IMR-90 (cell line): ENCODE measurements at regions not wholly inside any gene's neighbourhood (a gene's known extent, or its start where the extent isn't known, plus 50 kb on each side); places are given as distances from the start of the nearest gene placed in this dataset.

Source experiments
- ATAC-seq: fragments of 200-7000 bp; cut with Tn5 transposase; 2 replicates; pipeline ENCODE4 v1.9.1; 2020; ENCODE audit warnings: low read depth, mild to moderate bottlenecking, moderate library complexity
- BruUV-seq: library from RNA; stranded (reverse); fragments of 400-500 nt; replicated peaks from 2 replicates; lab custom pipeline; 2021; lab: Mats Ljungman, UMichigan
- CTCF ChIA-PET: fragments of 300-600 bp; formaldehyde crosslinking; extraction: SDS; loops from one replicate; lab custom pipeline; 2021; ENCODE audit warnings: antibody characterized with exemption; lab: Yijun Ruan, JAX
- POLR2A ChIA-PET: fragments of 300-600 bp; sonication (Branson Sonifier 250); formaldehyde crosslinking; loops from one replicate; lab custom pipeline; 2022; ENCODE audit warnings: antibody characterized with exemption; ENCODE audit not compliant: unreplicated experiment; lab: Charles Lee
- DNase-seq: peaks from one replicate; pipeline ENCODE4 v3.0.0; 2013
- H2AFZ ChIP-seq: replicated peaks from 2 replicates; pipeline ENCODE3; 2013; ENCODE audit warnings: low read length, mild to moderate bottlenecking; ENCODE audit not compliant: poor library complexity
- H2AK5ac ChIP-seq: 2 replicates; pipeline ENCODE4 v1.6.1; 2013; ENCODE audit warnings: low read depth, low read length, inconsistent platforms
- H2AK9ac ChIP-seq: replicated peaks from 2 replicates; pipeline ENCODE3; 2013; ENCODE audit warnings: mild to moderate bottlenecking, low read depth, low read length, moderate library complexity; ENCODE audit not compliant: poor library complexity
- H2BK120ac ChIP-seq: 2 replicates; pipeline ENCODE4 v1.6.1; 2013; ENCODE audit warnings: low read depth, low read length, inconsistent platforms
- H2BK15ac ChIP-seq: 3 replicates; pipeline ENCODE4 v1.6.1; 2013; ENCODE audit warnings: low read depth, low read length, inconsistent platforms
- H2BK20ac ChIP-seq: 2 replicates; pipeline ENCODE4 v1.6.1; 2013; ENCODE audit warnings: low read depth, mild to moderate bottlenecking, inconsistent platforms, low read length, moderate library complexity
- H2BK5ac ChIP-seq: 2 replicates; pipeline ENCODE4 v1.6.1; 2013; ENCODE audit warnings: mild to moderate bottlenecking, low read depth, low read length, inconsistent platforms; ENCODE audit not compliant: poor library complexity, severe bottlenecking
- H3K14ac ChIP-seq: replicated peaks from 2 replicates; pipeline ENCODE4 v1.6.1; 2013; ENCODE audit warnings: low read depth, low read length, inconsistent platforms
- H3K18ac ChIP-seq: 2 replicates; pipeline ENCODE4 v1.6.1; 2013; ENCODE audit warnings: low read depth, low read length, control low read depth
- H3K23ac ChIP-seq: 2 replicates; pipeline ENCODE4 v1.6.1; 2013; ENCODE audit warnings: low read depth, low read length, inconsistent platforms
- H3K27ac ChIP-seq: 2 replicates; pipeline ENCODE4 v1.5.1; 2013; ENCODE audit warnings: mild to moderate bottlenecking, control low read depth, low read length; ENCODE audit not compliant: insufficient read depth
- H3K27me3 ChIP-seq: 2 replicates; pipeline ENCODE4 v1.6.1; 2013; ENCODE audit warnings: low read length; ENCODE audit not compliant: control insufficient read depth, insufficient read depth
- H3K36me3 ChIP-seq: 2 replicates; pipeline ENCODE4 v1.6.1; 2013; ENCODE audit warnings: low read length, mixed read lengths; ENCODE audit not compliant: control insufficient read depth, insufficient read depth
- H3K4ac ChIP-seq: 2 replicates; pipeline ENCODE4 v1.6.1; 2013; ENCODE audit warnings: low read depth, low read length, inconsistent platforms
- H3K4me1 ChIP-seq: 2 replicates; pipeline ENCODE4 v1.6.1; 2013; ENCODE audit warnings: low read length, mixed read lengths; ENCODE audit not compliant: control insufficient read depth, insufficient read depth
- H3K4me2 ChIP-seq: 2 replicates; pipeline ENCODE4 v1.6.1; 2013; ENCODE audit warnings: low read depth, mild to moderate bottlenecking, control low read depth, low read length, moderate library complexity
- H3K4me3 ChIP-seq: 2 replicates; pipeline ENCODE4 v1.5.1; 2013; ENCODE audit warnings: low read depth, mild to moderate bottlenecking, control low read depth, low read length, moderate library complexity; ENCODE audit not compliant: insufficient read depth
- H3K56ac ChIP-seq: 2 replicates; pipeline ENCODE4 v1.6.1; 2013; ENCODE audit warnings: low read length, inconsistent platforms; ENCODE audit not compliant: insufficient read depth; ENCODE audit errors: extremely low read depth
- H3K79me1 ChIP-seq, 2 experiments: 2 replicates each; pipeline ENCODE4 v1.6.1; 2013; ENCODE audit warnings: low read length in 2 of 2, inconsistent platforms in 1 of 2, low read depth in 1 of 2
- H3K9ac ChIP-seq: 2 replicates; pipeline ENCODE4 v1.6.1; 2013; ENCODE audit warnings: low read depth, low read length, control low read depth
- H3K9me1 ChIP-seq: 2 replicates; pipeline ENCODE4 v1.6.1; 2013; ENCODE audit warnings: low read length, inconsistent platforms; ENCODE audit not compliant: insufficient read depth
- H3K9me3 ChIP-seq: 2 replicates; pipeline ENCODE4 v1.6.1; 2013; ENCODE audit warnings: low read length; ENCODE audit not compliant: control insufficient read depth, insufficient read depth
- H4K20me1 ChIP-seq: 2 replicates; pipeline ENCODE4 v1.6.1; 2013; ENCODE audit warnings: low read length, inconsistent platforms; ENCODE audit not compliant: insufficient read depth
- H4K5ac ChIP-seq: 2 replicates; pipeline ENCODE4 v1.6.1; 2013; ENCODE audit warnings: mild to moderate bottlenecking, low read depth, low read length, control low read depth
- H4K8ac ChIP-seq, 2 experiments: 2 replicates each; pipeline ENCODE4 v1.6.1; 2013; ENCODE audit warnings: low read depth in 2 of 2, low read length in 2 of 2, control low read depth in 1 of 2, inconsistent platforms in 1 of 2
- H4K91ac ChIP-seq: 2 replicates; pipeline ENCODE4 v1.6.1; 2013; ENCODE audit warnings: low read depth, low read length, inconsistent platforms; ENCODE audit not compliant: insufficient read depth
- CEBPB ChIP-seq: IDR thresholded peaks from 2 replicates; pipeline ENCODE4 v1.6.1; 2012; ENCODE audit warnings: low read depth, low read length, improper control_type of control experiment
- CHD1 ChIP-seq: IDR thresholded peaks from 2 replicates; pipeline ENCODE4 v1.6.1; 2012; ENCODE audit warnings: low read depth, low read length, improper control_type of control experiment
- CTCF ChIP-seq: conservative IDR thresholded peaks from 2 replicates; pipeline ENCODE4 v1.5.1; 2012; ENCODE audit warnings: mild to moderate bottlenecking, low read depth, low read length, improper control_type of control experiment
- ELK1 ChIP-seq: fragments of 150-350 bp; IDR thresholded peaks from 2 replicates; pipeline ENCODE4 v1.6.1; 2016; ENCODE audit warnings: low read depth, mild to moderate bottlenecking, low read length, moderate library complexity, borderline replicate concordance
- FOS ChIP-seq: fragments of 150-350 bp; IDR thresholded peaks from 2 replicates; pipeline ENCODE4 v1.6.1; 2016; ENCODE audit warnings: low read depth, low read length
- MAFK ChIP-seq: IDR thresholded peaks from 2 replicates; pipeline ENCODE4 v1.6.1; 2012; ENCODE audit warnings: low read depth, low read length, improper control_type of control experiment
- MAZ ChIP-seq: IDR thresholded peaks from 2 replicates; pipeline ENCODE4 v1.6.1; 2012; ENCODE audit warnings: low read depth, mild to moderate bottlenecking, low read length, improper control_type of control experiment, moderate library complexity, borderline replicate concordance
- NFE2L2 ChIP-seq: fragments of 150-350 bp; IDR thresholded peaks from 2 replicates; pipeline ENCODE4 v1.6.1; 2016; ENCODE audit warnings: low read depth, mild to moderate bottlenecking, low read length
- RAD21 ChIP-seq: IDR thresholded peaks from 2 replicates; pipeline ENCODE4 v1.6.1; 2012; ENCODE audit warnings: low read length, improper control_type of control experiment
- RCOR1 ChIP-seq: IDR thresholded peaks from 2 replicates; pipeline ENCODE4 v1.6.1; 2012; ENCODE audit warnings: mild to moderate bottlenecking, low read length, improper control_type of control experiment; ENCODE audit not compliant: insufficient replicate concordance
- SMC3 ChIP-seq: fragments of 150-350 bp; IDR thresholded peaks from 2 replicates; pipeline ENCODE4 v1.6.1; 2016; ENCODE audit warnings: low read depth, mild to moderate bottlenecking, antibody characterized with exemption, low read length, moderate library complexity
- USF2 ChIP-seq: fragments of 150-350 bp; IDR thresholded peaks from 2 replicates; pipeline ENCODE4 v1.6.1; 2017; ENCODE audit warnings: mild to moderate bottlenecking, antibody characterized with exemption, low read length, low read depth
- WGBS, 2 experiments: methylation state at CpG; one replicate each; pipeline versions ENCODE4 v1.1.5 to v1.1.7; 2013; ENCODE audit warnings: missing lambda C conversion rate in 2 of 2; ENCODE audit not compliant: insufficient read length in 1 of 2; ENCODE audit errors: extremely low coverage in 2 of 2; 5-methylcytosine and 5-hydroxymethylcytosine counted together
- dilution Hi-C: fragments of 300-500 bp; cut with HindIII; formaldehyde crosslinking; loops from one replicate; pipeline ENCODE4 v1.14.3; 2018; ENCODE audit warnings: low sequenced_read_pairs; ENCODE audit not compliant: unreplicated experiment
- in situ Hi-C: fragments of 300-500 bp; cut with MboI; formaldehyde crosslinking; loops from 3 replicates; pipeline ENCODE4 v1.14.3; 2019; ENCODE audit warnings: low sequenced_read_pairs, inconsistent platforms, mixed read lengths
- intact Hi-C: fragments of 100-400 bp; cut with micrococcal nuclease; formaldehyde crosslinking; loops from 2 replicates; pipeline ENCODE4 v1.10.0; 2022

- in situ Hi-C loops: no loop called here
- CTCF ChIA-PET: no interaction called here
Observed at GRCh38 chr1:59039551-59039950, 255.7 kb upstream of the JUN start.

More at GRCh38 chr1:59039551-59039950, 255.7 kb upstream of the JUN start:
- WGBS, 2 experiments: no CpG with 5 or more reads among the region's 5 CpGs
- Histone ChIP-seq H4K91ac (no peak overlapping the region), H2BK120ac (no peak overlapping the region), H3K9ac (no peak overlapping the region), H3K56ac (no peak overlapping the region), H4K5ac (no peak overlapping the region), H2BK15ac (no peak overlapping the region), H2BK20ac (no peak overlapping the region), H3K27ac (no peak overlapping the region), H2AFZ (no peak overlapping the region), H4K20me1 (no peaks in the 10 kb centered on the region), H3K4me3 (no peak overlapping the region), H2AK9ac (no peak overlapping the region), H3K4me2 (no peak overlapping the region), H3K18ac (no peak overlapping the region), H3K9me3 (no peaks in the 10 kb centered on the region), H3K9me1 (peaks cover 4% of the 10 kb centered on the region; the same call in 1 of the 2 replicates), H3K23ac (no peak overlapping the region), H3K79me1 (no peaks in the 10 kb centered on the region), H2AK5ac (no peak overlapping the region), H3K4me1 (peaks cover 8% of the 10 kb centered on the region; the same call in 1 of the 2 replicates), H3K4ac (no peak overlapping the region), H3K27me3 (no peaks in the 10 kb centered on the region), H2BK5ac (no peak overlapping the region), H3K36me3 (no peaks in the 10 kb centered on the region), H4K8ac (no peak overlapping the region), H3K14ac (no peak overlapping the region)
- intact Hi-C loops: no loop called here
- POLR2A ChIA-PET: no interaction called here
- DNase-seq (no peak), ATAC-seq (no peak)
- no peak for TF ChIP-seq ELK1
- TF ChIP-seq MAZ: no peak
- TF ChIP-seq NFE2L2: no peak
- TF ChIP-seq SMC3: no peak
- TF ChIP-seq CTCF: no peak
- no peak for TF ChIP-seq CHD1
- TF ChIP-seq RCOR1: no peak
- TF ChIP-seq CEBPB: no peak
- TF ChIP-seq RAD21: no peak
- no peak for TF ChIP-seq MAFK
- no peak for TF ChIP-seq USF2
- no peak for TF ChIP-seq FOS
- dilution Hi-C loops: no loop called here
- BruUV-seq: no TSS peak
